ENCODE measurements at regions not wholly inside any gene's neighbourhood (a gene's known extent, or its start where the extent isn't known, plus 50 kb on each side); places are given as distances from the start of the nearest gene placed in this dataset.
A peak's percentile ranks its signal among the peaks of the same experiment; 100 is the strongest.
"Not testable (repeated sequence)": the region's sequence is repeated elsewhere in the genome, so short reads cannot be mapped to it uniquely, and the experiment has no call there.

- no peak for DNase-seq
Measured at GRCh38 chr5:17129093-17129849, 88.2 kb upstream of the BASP1 start.

DNA sequence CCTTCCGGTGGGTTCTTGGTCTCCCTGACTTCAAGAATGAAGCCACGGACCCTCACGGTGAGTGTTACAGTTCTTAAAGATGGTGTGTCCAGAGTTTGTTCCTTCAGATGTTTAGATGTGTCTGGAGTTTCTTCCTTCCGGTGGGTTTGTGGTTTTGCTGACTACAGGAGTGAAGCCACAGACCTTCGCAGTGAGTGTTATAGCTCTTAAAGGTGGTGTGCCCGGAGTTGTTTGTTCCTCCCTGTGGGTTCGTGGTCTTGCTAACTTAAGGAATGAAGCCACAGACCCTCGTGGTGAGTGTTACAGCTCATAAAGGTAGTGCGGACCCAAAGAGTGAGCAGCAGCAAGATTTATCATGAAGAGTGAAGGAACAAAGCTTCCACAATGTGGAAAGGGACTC, 87.1 kb upstream of the BASP1 start:
- not testable (repeated sequence) for DNase-seq

DNA sequence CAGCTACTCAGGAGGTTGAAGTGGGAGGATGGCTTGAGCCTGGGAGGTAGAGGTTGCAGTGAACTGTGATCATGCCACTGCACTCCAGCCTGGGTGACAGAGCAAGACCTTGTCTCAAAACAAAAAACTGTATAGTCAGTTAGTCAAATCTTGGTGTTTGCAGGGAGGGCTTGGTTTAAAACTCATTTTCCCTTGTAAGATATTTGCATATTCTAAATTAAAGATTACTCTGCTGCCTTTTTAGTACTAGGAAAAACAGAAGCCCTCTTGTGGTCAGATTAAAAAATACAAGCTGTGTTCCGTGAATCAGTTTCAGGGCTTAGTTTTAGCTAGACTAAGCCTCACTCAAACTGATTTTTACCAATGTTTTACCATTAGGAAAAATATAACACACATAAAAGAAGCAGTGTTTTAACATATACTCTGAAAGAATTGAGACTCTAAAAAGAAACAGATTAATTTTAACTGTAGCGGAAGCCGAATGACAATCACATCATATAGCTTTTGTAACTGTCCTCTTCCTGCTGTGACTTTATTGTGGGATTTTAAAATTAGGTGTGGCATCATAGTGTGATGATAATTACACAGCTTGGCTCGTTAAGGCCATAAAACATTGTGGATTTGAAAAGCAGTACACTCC, 84.9 kb upstream of the BASP1 start:
- peak; percentile 60 for DNase-seq

DNA sequence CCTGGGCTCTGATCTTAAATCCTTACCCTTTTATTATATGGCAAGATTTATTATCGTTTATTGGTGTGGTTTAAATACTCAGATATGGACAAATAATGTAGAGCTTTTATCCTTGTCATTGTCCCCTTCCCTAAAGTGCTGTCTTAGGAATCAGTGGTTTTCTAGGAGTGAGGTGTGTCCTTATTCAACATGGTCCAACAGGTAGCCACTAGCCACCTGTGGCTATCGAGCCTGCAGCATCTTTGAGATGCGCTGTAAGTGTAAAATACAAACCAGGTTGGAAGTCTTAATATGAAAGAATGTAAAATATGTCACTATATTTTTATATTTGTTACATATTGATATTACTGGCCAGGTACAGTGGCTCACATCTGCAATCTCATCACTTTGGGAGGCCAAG, 82.4 kb upstream of the BASP1 start:
- DNase-seq: no peak

- DNase-seq: no peak
Measured at GRCh38 chr5:17143335-17143734, 74.1 kb upstream of the BASP1 start.

GRCh38 chr5:17146280-17146841, 71.1 kb upstream of the BASP1 start:
- no peak for DNase-seq

GRCh38 chr5:17147170-17147569, 70.3 kb upstream of the BASP1 start:
- no peak for DNase-seq

DNA sequence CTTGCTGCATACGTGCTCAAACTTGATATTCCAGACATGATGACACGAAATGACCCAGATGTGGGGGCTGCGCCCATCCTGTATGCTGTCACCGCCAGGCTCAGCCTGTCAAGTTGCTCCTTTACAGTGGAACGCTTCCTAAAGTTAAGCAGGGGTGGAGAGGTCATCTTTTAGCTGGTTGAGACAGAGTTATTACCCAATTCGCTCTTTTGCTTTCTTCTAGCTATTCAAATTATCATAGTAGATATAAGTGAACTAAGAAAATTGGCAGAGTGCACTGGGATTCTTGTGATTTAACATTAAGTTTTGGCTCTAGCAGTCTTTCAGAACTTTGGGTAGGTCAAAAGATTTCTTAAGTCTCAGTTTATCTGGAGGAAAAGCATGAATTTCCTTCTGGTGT, 69.8 kb upstream of the BASP1 start:
- no peak for DNase-seq

- DNase-seq: no peak
Measured at GRCh38 chr5:17148481-17148880, 69.0 kb upstream of the BASP1 start.

DNA sequence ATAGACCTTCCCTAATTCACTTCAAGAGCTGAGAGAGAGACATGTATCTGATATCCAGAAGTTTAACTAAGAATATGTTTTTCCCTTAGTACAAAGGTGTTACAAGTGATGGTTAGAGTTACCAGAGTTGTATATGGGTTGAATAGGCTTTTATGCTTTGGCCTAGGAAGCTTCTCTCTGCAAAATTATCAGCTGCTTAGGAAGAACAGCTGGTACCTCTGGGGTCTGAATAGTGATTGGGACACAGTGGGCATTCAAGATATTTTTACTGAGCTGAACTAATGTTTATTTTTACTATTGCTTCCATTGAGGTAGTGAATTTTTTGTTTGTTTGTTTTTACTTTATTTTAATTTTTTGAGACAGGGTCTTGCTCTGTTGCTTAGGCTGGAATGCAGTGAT, 67.6 kb upstream of the BASP1 start:
- no peak for DNase-seq

- DNase-seq: no peak
Measured at GRCh38 chr5:17150531-17150930, 66.9 kb upstream of the BASP1 start.

DNA sequence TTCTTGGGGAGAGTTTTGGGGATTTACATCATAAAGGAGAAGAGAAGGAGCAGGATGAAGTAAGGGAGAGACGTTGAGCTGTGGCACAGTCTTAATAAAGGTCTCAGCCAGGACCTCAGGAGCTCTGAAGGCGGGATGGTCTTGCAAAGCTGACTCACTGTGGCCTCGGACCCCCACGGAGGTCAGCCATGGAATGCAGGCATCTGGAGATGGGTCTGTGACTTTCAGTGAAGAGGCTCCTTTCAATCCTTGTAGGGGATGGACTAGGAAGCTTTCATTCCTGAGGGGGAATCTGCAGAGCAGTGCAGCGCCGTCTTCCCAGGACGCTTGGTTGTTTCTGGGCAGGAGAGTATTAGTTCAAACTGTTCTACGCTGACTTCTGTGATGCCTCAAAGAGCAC, 65.7 kb upstream of the BASP1 start:
- DNase-seq: no peak

- no peak for DNase-seq
Measured at GRCh38 chr5:17154211-17154996, 63.0 kb upstream of the BASP1 start.

- no peak for DNase-seq
Measured at GRCh38 chr5:17156463-17156862, 61.0 kb upstream of the BASP1 start.

DNA sequence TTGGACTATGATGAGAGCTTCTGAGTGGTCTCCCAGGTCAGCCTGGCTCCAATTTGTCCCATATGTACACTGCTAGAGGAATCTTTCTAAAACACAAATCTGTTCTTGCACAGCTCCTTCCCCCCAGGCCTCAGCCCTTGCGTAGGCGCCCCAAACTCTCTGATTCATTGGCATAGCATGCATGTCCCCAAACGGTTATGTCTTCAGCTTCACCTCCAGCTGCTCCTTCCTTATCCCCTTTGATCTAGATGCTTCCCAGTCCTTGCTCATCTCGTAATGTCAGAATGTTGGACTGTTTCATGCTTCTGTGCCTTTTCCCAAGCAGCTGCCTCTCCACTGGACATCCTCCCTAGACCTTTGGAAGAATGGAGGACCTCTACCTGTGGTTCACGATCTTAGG, 60.1 kb upstream of the BASP1 start:
- no peak for DNase-seq

GRCh38 chr5:17157916-17158529, 59.4 kb upstream of the BASP1 start:
- DNase-seq: no peak

- no peak for DNase-seq
Measured at GRCh38 chr5:17160756-17161040, 56.7 kb upstream of the BASP1 start.

DNA sequence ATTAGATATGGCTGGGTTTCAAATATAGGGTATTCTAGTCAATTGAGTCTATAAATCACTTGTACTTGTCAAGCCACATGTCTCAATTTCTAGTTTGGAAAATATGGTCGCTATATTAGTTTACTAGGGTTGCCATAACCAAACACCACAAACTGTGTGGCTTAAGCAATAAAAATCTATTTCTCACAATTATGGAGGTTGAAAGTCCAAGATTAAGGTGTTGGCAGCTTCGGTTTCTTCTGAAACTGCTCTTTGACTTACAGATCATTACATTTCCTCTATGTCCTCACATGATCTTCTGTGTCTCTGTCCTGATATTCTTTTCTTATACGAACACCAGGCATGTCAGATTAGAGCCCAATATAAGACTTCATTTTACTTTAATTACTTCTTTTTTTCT, 55.8 kb upstream of the BASP1 start:
- DNase-seq: no peak

DNA sequence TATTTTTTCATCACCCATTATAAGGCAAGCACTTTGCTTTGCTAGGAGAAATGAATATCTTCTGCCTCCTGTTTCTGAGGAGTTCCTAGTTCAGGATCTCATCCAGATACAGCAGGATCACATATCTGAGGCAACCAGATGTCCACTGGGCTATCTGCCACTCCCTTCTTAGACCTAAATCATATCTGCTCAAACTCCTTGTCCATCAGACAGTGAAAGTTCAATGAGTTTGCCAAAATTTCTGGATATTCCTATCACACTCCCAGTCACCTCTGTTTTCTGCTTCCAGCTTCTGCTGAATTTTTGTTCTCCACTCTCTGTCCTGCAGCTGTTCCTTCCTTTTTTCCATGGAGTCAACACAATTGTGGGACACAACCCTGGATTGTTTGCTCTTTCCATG, 54.2 kb upstream of the BASP1 start:
- DNase-seq: no peak

DNA sequence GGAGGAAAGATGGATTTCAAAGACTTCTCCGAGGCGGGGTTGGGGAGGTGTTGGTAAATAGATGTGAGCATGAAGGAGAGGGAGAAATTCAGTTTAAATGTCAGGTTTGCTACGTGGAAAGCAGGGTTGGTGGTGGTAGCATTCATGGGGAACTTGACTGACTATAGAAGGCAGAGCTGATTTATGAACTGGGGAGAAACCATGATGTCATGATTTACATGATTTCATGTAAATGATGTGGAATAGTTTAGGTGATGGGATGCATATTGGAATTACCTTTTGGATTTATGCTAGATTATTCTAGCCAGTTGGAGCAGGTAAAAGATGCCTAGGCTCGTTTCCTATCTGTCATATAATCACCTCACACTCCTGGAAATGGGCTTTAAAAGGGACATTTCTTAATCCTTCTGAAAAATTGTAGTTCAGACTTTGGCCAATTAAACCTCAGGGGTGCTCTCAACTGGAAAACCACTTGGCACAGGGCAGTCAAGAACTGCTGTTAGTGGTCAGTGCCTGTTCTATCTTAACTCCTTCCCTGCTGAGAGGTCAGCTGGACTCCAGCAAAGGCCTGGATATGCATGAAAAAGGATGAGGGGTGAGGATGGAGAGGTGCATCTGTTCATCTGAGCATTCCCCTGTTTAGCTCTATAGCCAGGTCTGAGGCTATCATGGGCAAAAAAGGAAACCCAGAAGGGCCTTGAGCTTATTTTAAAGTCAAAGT, 50.1 kb upstream of the BASP1 start:
- no peak for DNase-seq

Data from NCI-H510A treated with DMSO at 0.1 percent for 48 hours (cell line).